ENCODE measurements at regions not wholly inside any gene's neighbourhood (a gene's known extent, or its start where the extent isn't known, plus 50 kb on each side); places are given as distances from the start of the nearest gene placed in this dataset.

DNA sequence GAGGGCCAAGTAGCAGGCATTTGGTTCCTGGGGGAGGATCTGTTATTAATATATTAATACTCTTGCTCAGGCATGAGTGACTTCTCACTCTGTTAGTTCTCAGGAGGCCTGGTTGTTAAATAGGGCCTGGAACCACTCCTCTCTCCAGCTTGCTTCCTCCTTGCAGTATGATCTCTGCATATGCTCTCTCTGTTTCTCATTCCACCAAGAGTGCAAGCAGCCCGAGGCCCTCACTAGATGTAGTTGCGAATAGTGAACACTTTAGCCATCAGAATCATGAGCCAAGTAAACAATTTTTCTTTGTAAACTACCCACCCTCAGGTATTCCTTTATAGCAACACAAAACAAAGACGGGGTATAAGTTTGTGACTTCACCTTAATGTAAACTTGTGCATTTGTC, 784.3 kb downstream of the DNAJB9 start:
- TF ChIP-seq, protein P1, sequence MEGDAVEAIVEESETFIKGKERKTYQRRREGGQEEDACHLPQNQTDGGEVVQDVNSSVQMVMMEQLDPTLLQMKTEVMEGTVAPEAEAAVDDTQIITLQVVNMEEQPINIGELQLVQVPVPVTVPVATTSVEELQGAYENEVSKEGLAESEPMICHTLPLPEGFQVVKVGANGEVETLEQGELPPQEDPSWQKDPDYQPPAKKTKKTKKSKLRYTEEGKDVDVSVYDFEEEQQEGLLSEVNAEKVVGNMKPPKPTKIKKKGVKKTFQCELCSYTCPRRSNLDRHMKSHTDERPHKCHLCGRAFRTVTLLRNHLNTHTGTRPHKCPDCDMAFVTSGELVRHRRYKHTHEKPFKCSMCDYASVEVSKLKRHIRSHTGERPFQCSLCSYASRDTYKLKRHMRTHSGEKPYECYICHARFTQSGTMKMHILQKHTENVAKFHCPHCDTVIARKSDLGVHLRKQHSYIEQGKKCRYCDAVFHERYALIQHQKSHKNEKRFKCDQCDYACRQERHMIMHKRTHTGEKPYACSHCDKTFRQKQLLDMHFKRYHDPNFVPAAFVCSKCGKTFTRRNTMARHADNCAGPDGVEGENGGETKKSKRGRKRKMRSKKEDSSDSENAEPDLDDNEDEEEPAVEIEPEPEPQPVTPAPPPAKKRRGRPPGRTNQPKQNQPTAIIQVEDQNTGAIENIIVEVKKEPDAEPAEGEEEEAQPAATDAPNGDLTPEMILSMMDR (IDR thresholded peaks at IDR 0.05), result no peak
- TF ChIP-seq POLR2A (IDR thresholded peaks at IDR 0.05) (no peak), POLR2AphosphoS5 (IDR thresholded peaks at IDR 0.05) (no peak)
